Testis (tissue), 2 donors: ENCODE measurements at regions not wholly inside any gene's neighbourhood (a gene's known extent, or its start where the extent isn't known, plus 50 kb on each side); places are given as distances from the start of the nearest gene placed in this dataset.

Experiments
- DNase-seq: peaks from one replicate; pipeline ENCODE4 v3.0.0-alpha.2; 2019
- H3K27ac ChIP-seq, 2 donors: fragments of 200-600 bp; sonication (generic); one replicate each; pipeline ENCODE4 v1.5.1; 2019
- H3K27me3 ChIP-seq: fragments of 200-600 bp; sonication (generic); one replicate; pipeline ENCODE4 v1.5.1; 2019
- H3K36me3 ChIP-seq: fragments of 200-600 bp; sonication (generic); one replicate; pipeline ENCODE4 v1.5.1; 2017; ENCODE audit warnings: low read depth; ENCODE audit errors: missing control alignments
- H3K4me1 ChIP-seq: fragments of 200-600 bp; sonication (generic); one replicate; pipeline ENCODE4 v1.5.1; 2019
- H3K4me3 ChIP-seq, 2 donors: fragments of 200-600 bp; sonication (generic); one replicate each; pipeline ENCODE4 v1.5.1; 2017 to 2019
- H3K9me3 ChIP-seq: fragments of 200-600 bp; sonication (generic); one replicate; pipeline ENCODE4 v1.5.1; 2017
- CTCF ChIP-seq, 3 experiments: fragments of 450-650 bp in 2 of 3; fragments of 200-600 bp in 1 of 3; sonication (generic) in 1 of 3; IDR thresholded peaks; one replicate each; pipeline ENCODE4 v1.5.1; 2016 to 2019; ENCODE audit warnings: antibody characterized with exemption in 3 of 3, mild to moderate bottlenecking in 2 of 3, moderate library complexity in 1 of 3
- POLR2A ChIP-seq: fragments of 450-650 bp; IDR thresholded peaks from one replicate; pipeline ENCODE4 v1.6.1; 2017; ENCODE audit warnings: antibody characterized with exemption, mild to moderate bottlenecking, moderate library complexity
- WGBS, 2 donors: methylation state at CpG; one replicate each; pipeline ENCODE4 v1.1.5; 2018; 5-methylcytosine and 5-hydroxymethylcytosine counted together
- intact Hi-C: fragments of 100-400 bp; cut with DNase I; formaldehyde crosslinking; loops from one replicate; pipeline ENCODE4 v1.15.1; 2023; ENCODE audit warnings: low total_unique reads

DNA sequence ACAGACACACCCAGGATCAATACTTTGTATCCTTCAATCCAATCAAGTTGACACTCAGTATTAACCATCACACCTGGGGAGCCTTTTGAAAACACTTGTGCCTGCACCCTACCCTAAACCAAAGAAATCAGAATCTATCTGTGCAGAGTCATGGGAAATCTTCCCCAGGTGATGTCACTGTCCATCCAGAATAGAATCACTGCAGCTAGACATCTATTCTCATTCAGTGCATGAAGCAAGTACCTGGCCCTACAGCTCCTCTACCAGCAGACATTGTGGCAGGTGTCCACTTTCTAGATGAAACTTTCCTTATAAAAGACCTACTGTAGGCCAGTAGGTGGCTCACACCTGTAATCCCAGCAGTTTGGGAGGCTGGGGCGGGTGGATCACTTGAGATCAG, 262.4 kb upstream of the MARCKS start:
- no peak overlapping the region for H3K27ac ChIP-seq
- peaks cover 10% of the 10 kb centered on the region for H3K4me1 ChIP-seq
- no peaks in the 10 kb centered on the region for H3K27me3 ChIP-seq
- intact Hi-C loops = no loop called here
- no peak for DNase-seq
- no peak overlapping the region for H3K4me3 ChIP-seq
- TF ChIP-seq POLR2A = no peak
- no peak for TF ChIP-seq CTCF (IDR thresholded peaks at IDR 0.05)
- H3K9me3 ChIP-seq = no peaks in the 10 kb centered on the region
- H3K36me3 ChIP-seq = no peaks in the 10 kb centered on the region
- WGBS, 2 donors = 100% methylated on average over 1 of the region's 1 CpG

- peak; percentile 36 for DNase-seq
- WGBS, 2 donors = 54 to 55% methylated on average over 6 of the region's 6 CpGs
- Histone ChIP-seq H3K4me3 (no peak overlapping the region), H3K9me3 (no peaks in the 10 kb centered on the region), H3K27ac (peak overlapping the region; percentile 15 to 38), H3K36me3 (no peaks in the 10 kb centered on the region), H3K4me1 (peaks cover 10% of the 10 kb centered on the region), H3K27me3 (no peaks in the 10 kb centered on the region)
- intact Hi-C loops = no loop called here
- TF ChIP-seq CTCF (IDR thresholded peaks at IDR 0.05) (no peak), POLR2A (no peak)
Measured at GRCh38 chr6:113595911-113596376, 261.2 kb upstream of the MARCKS start.

DNA sequence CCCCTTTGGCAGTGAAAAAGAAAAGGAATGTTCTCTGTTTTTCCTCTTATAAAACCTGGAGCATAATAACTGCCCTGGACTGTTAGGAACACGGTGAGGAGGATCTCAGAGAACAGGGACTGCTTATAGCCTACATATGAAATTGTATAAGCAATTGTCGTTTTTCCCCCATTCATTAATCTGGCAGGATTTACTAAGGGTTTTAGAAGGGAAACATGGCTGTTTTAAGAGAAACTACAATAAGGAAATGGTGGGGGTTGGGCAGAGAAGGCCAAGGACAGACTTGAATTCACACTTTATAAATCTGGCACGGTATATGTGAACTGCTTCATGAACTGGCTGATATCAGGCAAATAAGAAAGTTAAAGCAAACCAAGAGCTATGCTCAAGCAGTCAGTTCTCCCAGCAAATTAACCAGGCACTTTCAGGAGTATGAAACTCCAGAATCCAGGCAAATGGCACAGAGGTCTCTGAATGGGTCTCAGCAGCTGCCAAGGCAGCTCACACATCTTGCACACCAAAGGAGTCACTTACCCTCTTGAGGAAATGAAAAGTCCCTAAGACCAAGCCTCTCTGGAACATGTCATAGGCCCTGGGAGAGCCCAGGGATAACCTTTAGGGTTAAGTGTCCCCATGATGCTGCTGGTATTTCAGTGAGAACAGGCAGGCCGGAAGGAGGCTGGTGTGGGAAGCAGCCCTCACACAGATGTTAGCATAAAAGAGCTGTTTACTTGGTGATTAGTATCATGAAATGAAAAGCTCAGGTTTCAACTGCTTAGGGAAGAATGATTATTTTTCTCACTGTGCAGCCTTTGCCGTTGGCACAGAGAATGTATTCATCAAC, 260.5 kb upstream of the MARCKS start:
- Histone ChIP-seq H3K9me3 (no peaks in the 10 kb centered on the region), H3K4me1 (peaks cover 10% of the 10 kb centered on the region), H3K36me3 (no peaks in the 10 kb centered on the region), H3K4me3 (no peak overlapping the region), H3K27ac (peak overlapping the region; percentile 15 to 38), H3K27me3 (no peaks in the 10 kb centered on the region)
- intact Hi-C loops = no loop called here
- 41 to 45% methylated on average over 5 of the region's 5 CpGs for whole genome bisulfite sequencing, 2 donors
- TF ChIP-seq CTCF (IDR thresholded peaks at IDR 0.05) = no peak
- no peak for DNase-seq

DNA sequence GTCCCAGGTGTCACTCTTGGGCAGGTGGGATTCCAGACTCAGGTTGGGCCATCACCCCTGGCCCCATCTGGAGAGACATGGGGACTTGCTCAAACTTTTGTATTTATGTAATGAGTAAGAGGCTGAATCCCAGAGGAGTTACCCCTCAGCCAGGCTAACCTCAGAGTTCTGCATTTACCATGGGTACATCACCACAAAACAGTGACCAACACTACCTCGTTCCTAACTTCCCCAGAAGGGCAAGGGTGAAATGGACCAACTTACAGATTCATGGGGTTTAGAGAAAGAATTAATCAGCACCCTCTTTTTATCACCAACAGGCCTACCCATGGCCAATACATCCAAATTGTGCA, 259.9 kb upstream of the MARCKS start:
- H3K36me3 ChIP-seq = no peaks in the 10 kb centered on the region
- intact Hi-C loops = no loop called here

GRCh38 chr6:113598786-113599185, 258.4 kb upstream of the MARCKS start:
- peaks cover 10% of the 10 kb centered on the region for H3K4me1 ChIP-seq
- intact Hi-C loops = no loop called here
- no peaks in the 10 kb centered on the region for H3K27me3 ChIP-seq
- TF ChIP-seq CTCF (IDR thresholded peaks at IDR 0.05) = no peak
- no peak for TF ChIP-seq POLR2A
- H3K36me3 ChIP-seq = no peaks in the 10 kb centered on the region
- H3K27ac ChIP-seq = no peak overlapping the region
- 96% methylated on average over 3 of the region's 3 CpGs for WGBS, 2 donors
- H3K9me3 ChIP-seq = no peaks in the 10 kb centered on the region
- DNase-seq = no peak
- no peak overlapping the region for H3K4me3 ChIP-seq

More for the DNA sequence above, 259.9 kb upstream of the MARCKS start:
- DNase-seq = no peak
- WGBS, 2 donors = 58 to 64% methylated on average over 1 of the region's 1 CpG
- TF ChIP-seq POLR2A = no peak
- H3K9me3 ChIP-seq = no peaks in the 10 kb centered on the region
- no peaks in the 10 kb centered on the region for H3K27me3 ChIP-seq
- H3K27ac ChIP-seq = peak overlapping the region in 1 of 2 donors; percentile 38
- H3K4me1 ChIP-seq = peaks cover 10% of the 10 kb centered on the region
- H3K4me3 ChIP-seq = no peak overlapping the region
